AG09319 (cell line): ENCODE measurements at regions not wholly inside any gene's neighbourhood (a gene's known extent, or its start where the extent isn't known, plus 50 kb on each side); places are given as distances from the start of the nearest gene placed in this dataset.
"Not testable (repeated sequence)": the region's sequence is repeated elsewhere in the genome, so short reads cannot be mapped to it uniquely, and the experiment has no call there.

Experiments
- DNase-seq: peaks from one replicate; pipeline ENCODE4 v3.0.0-alpha.2; 2010; ENCODE audit warnings: low read depth; ENCODE audit errors: extremely low read depth
- TF ChIP-seq, protein P1 (sequence below): IDR thresholded peaks from 2 replicates; pipeline ENCODE4 v1.5.1; 2011; ENCODE audit warnings: low read depth, mild to moderate bottlenecking, inconsistent platforms, low read length, moderate library complexity

DNA sequence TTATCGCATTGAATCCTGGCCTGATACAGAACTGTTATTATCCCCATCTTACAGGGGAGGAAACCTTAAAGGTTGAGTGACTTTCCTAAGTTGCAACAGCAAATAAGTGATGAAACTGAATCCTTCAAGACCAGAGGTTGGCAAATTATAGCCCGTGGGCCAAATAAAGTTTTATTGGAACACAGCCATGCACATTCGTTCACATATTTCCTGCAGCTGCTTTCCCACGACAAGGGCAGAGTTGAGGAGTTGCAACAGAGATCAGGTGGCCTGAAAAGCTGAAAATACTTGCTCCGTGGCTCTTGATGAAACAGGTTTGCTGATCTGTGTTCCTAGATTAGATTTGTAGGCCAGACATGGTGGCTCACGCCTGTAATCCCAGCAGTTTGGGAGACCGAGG lies 126.7 kb downstream of the PHETA1 start:
- DNase-seq: no peak
- TF ChIP-seq, protein P1, sequence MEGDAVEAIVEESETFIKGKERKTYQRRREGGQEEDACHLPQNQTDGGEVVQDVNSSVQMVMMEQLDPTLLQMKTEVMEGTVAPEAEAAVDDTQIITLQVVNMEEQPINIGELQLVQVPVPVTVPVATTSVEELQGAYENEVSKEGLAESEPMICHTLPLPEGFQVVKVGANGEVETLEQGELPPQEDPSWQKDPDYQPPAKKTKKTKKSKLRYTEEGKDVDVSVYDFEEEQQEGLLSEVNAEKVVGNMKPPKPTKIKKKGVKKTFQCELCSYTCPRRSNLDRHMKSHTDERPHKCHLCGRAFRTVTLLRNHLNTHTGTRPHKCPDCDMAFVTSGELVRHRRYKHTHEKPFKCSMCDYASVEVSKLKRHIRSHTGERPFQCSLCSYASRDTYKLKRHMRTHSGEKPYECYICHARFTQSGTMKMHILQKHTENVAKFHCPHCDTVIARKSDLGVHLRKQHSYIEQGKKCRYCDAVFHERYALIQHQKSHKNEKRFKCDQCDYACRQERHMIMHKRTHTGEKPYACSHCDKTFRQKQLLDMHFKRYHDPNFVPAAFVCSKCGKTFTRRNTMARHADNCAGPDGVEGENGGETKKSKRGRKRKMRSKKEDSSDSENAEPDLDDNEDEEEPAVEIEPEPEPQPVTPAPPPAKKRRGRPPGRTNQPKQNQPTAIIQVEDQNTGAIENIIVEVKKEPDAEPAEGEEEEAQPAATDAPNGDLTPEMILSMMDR: no peak

DNA sequence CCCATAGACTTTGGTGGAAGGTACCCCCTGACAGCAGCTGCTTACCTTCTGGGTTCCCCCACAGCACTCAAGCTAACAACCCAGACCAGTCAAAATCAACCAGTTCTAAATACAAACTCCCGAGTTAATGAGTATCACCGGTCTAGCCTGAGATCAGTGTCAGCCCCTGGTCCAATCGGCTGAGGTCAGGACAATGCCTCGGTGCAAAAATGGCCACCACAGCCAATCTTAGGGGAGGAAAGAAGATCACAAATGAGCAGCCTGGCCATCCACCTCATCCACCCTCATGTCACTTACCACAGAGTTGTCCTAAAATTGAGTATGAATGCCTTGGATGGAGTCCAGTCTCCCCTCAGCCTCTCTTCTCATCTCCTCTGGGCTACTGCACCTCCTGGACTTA lies 128.5 kb downstream of the PHETA1 start:
- DNase-seq: no peak
- TF ChIP-seq, protein P1: no peak

DNA sequence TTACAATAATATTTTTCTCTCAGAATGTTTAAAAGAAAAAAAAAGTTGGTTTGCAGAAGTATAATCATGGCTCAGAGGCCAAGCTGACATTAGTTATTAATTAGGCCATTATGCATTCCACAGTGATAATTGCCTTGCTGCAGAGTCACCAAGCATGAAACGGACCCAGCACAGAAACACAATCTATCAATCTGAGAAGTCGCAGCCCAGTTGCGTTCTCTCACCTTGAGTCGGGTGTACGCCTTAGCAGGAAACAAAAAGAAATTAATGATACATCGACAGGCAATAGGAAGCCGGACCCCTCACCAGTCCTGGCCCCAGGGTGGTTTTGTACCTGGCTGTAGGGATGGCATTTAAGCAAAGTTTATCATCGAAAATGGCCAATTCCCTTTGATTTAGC lies 129.7 kb downstream of the PHETA1 start:
- TF ChIP-seq, protein P1: no peak
- no peak for DNase-seq

DNA sequence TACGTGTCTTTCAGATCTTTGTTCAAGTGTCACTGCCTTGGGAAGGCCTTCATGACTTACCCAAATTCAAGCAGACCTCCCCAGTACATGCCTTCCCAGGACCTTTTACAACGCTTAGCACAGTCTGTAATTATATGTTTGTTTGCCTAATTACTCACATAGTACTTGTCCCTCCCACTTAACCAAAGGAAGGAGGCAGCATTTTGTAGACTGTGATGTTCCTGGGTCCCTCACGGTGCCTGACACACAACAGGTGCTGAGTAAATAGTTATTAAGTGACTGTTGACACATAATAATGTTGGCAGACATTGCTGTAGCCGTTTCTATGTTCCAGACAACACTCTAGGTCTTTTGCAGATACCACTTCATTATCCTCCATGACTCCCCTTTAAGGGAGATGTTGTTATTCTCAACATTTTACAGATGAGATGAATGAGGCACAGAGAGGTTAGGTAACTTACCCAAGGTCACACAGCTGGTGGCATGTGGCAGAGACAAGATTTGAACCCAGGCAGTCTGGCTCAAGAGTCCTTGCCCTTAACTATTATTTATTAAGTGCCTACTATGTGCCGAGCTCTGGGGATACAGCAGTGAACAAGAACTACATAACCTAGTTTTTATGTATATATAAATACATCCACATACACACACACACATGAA lies 130.7 kb downstream of the PHETA1 start:
- TF ChIP-seq, protein P1: no peak
- no peak for DNase-seq

DNA sequence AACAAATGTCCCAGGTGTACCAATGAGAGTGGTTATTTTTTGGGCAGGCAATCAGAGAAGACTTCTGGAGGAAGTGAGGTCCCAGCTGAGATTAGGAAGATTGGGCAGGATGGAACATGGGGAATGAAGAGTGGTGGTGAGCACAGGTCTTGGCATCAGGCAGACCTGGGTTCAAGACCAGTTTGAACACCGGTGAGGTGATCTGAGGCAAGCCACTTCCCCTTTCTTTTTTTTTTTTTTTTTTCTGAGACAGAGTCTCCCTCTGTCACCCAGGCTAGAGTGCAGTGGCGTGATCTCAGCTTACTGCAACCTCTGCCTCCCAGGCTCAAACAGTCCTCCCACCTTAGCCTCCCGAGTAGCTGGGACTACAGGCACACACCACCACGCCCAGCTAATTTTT lies 134.4 kb downstream of the PHETA1 start:
- not testable (repeated sequence) for DNase-seq

DNA sequence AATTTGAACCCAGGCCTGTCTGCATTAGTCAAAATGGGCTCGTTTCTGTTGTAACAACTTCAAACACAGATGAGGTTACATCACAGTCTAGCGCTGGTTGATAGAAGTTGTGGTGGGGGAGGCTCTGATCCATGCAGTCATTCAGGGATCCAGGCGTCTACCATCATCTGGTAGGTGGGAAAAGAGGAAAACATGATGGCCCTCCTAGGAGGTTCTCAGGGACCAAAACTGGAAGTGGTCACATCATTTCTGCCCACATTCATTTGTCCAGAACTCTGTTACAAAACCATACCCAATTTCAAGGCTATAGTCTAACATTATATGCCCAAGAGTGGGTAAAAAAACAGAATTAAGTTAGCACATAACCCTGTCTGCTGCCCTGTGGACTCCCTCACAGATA lies 135.1 kb downstream of the PHETA1 start:
- TF ChIP-seq, protein P1: no peak
- DNase-seq: no peak

DNA sequence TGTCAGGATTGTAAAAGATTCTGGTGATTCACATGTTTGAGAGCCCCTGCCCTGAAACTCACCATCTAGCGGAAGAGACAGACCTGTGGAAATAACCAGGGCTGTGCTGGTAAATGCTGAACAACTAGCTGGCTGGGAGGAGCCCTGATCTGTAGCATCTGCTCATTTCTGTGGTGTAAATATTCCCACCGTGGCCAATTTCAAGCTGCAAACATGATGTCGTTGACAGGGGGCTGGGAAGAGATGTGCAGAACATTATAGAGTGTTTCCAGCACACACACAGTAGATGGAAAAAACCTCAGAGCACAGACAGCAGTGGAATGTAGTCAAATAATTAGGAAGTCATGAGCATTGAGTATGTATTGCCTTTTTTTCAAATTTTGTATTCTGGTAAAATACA lies 138.2 kb downstream of the PHETA1 start:
- TF ChIP-seq, protein P1: no peak
- DNase-seq: no peak

DNA sequence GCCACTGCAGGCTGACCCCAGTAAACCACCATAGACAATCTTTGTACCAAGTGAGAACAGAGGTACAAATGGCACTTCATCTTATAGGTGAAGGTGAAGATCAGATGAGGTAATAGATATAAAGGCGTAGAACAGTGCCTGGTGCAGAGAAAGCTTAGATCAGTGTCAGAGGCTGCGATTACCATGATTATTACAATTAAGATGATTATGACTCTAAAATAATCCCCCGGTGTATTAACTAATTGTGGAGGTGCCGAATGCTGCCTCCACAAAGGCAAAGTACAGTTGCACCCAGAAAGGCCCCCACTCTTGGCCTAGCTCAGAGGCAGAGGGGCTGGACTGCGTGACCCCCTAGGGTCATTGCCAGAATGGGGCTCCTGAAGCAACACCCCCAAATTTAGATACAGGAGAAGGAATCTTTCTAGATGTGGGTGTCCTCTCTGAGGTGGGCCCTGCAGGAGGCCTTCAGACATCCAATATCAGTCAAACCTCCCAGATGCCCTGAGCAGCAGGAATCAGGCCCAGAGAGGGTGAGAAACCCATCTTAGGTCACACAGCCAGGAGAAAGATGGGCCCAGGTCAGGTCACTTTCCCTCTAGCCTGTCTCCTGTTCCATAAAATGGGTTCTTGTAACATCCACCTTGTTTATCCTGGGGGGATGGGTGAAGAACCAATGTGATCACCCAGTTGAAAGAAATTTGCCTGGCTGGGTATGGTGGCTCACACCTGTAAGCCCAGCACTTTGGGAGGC lies 139.8 kb downstream of the PHETA1 start:
- TF ChIP-seq, protein P1: no peak
- DNase-seq: no peak
